HG03025 (cell line): ENCODE measurements at regions not wholly inside any gene's neighbourhood (a gene's known extent, or its start where the extent isn't known, plus 50 kb on each side); places are given as distances from the start of the nearest gene placed in this dataset.
"Not testable (repeated sequence)": the region's sequence is repeated elsewhere in the genome, so short reads cannot be mapped to it uniquely, and the experiment has no call there.

Experiments
- ATAC-seq: cut with Tn5 transposase; IDR thresholded peaks from one replicate; pipeline ENCODE4 v1.9.1; 2021; ENCODE audit warnings: mild to moderate bottlenecking, moderate library complexity; ENCODE audit not compliant: unreplicated experiment, low FRiP score

- ATAC-seq, result no peak
Observed at GRCh38 chr18:1252534-1252933, 347.9 kb downstream of the ADCYAP1 start.

GRCh38 chr18:1252936-1253335, 348.3 kb downstream of the ADCYAP1 start:
- no peak for ATAC-seq

GRCh38 chr18:1253827-1254226, 349.2 kb downstream of the ADCYAP1 start:
- ATAC-seq, result no peak

- no peak for ATAC-seq
Observed at GRCh38 chr18:1261054-1261453, 356.4 kb downstream of the ADCYAP1 start.

GRCh38 chr18:1267021-1267420, 362.4 kb downstream of the ADCYAP1 start:
- no peak for ATAC-seq

- no peak for ATAC-seq
Observed at GRCh38 chr18:1270081-1270480, 365.4 kb downstream of the ADCYAP1 start.

GRCh38 chr18:1273469-1273868, 368.8 kb downstream of the ADCYAP1 start:
- ATAC-seq, result no peak

GRCh38 chr18:1292167-1292566, 387.5 kb downstream of the ADCYAP1 start:
- no peak for ATAC-seq

- no peak for ATAC-seq
Observed at GRCh38 chr18:1294229-1294628, 389.6 kb downstream of the ADCYAP1 start.

- no peak for ATAC-seq
Observed at GRCh38 chr18:1296237-1296636, 391.6 kb downstream of the ADCYAP1 start.

GRCh38 chr18:1302861-1303260, 398.2 kb downstream of the ADCYAP1 start:
- ATAC-seq, result no peak

- no peak for ATAC-seq
Observed at GRCh38 chr18:1304392-1304992, 399.8 kb downstream of the ADCYAP1 start.

- ATAC-seq, result no peak
Observed at GRCh38 chr18:1306641-1307040, 402.0 kb downstream of the ADCYAP1 start.

- no peak for ATAC-seq
Observed at GRCh38 chr18:1308686-1309085, 404.0 kb downstream of the ADCYAP1 start.

GRCh38 chr18:1311376-1311775, 406.7 kb downstream of the ADCYAP1 start:
- ATAC-seq, result no peak

- not testable (repeated sequence) for ATAC-seq
Observed at GRCh38 chr18:1335345-1335744, 430.7 kb downstream of the ADCYAP1 start.

- ATAC-seq, result no peak
Observed at GRCh38 chr18:1350931-1351450, 446.3 kb downstream of the ADCYAP1 start.

GRCh38 chr18:1353025-1353424, 448.4 kb downstream of the ADCYAP1 start:
- ATAC-seq, result no peak

GRCh38 chr18:1357724-1358123, 453.1 kb downstream of the ADCYAP1 start:
- no peak for ATAC-seq

- ATAC-seq, result no peak
Observed at GRCh38 chr18:1361936-1362335, 457.3 kb downstream of the ADCYAP1 start.

- ATAC-seq, result no peak
Observed at GRCh38 chr18:1370552-1370951, 465.9 kb downstream of the ADCYAP1 start.

- no peak for ATAC-seq
Observed at GRCh38 chr18:1371724-1372123, 467.1 kb downstream of the ADCYAP1 start.

- ATAC-seq, result no peak
Observed at GRCh38 chr18:1383465-1383864, 478.8 kb downstream of the ADCYAP1 start.
